ENCODE measurements at regions not wholly inside any gene's neighbourhood (a gene's known extent, or its start where the extent isn't known, plus 50 kb on each side); places are given as distances from the start of the nearest gene placed in this dataset.

DNA sequence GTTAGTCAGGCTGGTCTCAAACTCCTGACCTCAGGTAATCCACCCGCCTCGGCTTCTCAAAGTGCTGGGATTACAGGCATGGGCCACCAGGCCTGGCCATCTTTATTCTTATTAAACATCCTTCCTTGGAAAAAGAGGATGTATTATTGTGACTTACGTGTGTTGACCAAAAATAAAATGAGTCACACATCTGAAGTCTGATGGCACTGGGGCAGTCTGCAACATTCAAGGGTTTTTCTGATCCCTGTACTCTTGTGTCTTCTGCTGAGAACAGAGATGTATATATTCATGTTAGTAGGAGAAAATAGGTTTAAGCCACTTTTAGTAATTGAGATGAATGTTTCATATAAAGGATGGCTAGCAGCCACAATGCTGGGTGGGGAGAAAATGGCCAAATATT is 129.9 kb upstream of the RIPOR2 start:
- DNase-seq (ENCODE audit: low read depth in 3 of 3), result no peak

DNA sequence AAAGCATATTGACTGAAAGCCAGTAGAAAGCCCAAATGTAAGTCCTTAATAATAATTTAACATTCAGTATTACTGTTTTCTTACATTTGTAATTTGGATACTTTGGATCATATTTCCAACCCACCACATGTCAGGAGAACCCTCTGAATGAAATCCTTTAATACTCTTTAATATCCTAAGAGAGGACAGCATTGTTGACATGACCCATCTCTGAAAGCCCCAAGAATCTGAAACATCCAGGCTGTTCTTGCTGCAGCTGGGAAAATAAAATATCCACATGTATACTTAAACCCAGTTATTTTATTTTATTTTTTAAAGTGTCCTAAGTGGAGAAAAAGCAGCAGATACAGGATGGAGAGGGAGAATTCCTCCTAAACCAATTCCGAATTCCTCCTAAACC is 130.8 kb upstream of the RIPOR2 start:
- DNase-seq (ENCODE audit: low read depth in 3 of 3), result no peak

DNA sequence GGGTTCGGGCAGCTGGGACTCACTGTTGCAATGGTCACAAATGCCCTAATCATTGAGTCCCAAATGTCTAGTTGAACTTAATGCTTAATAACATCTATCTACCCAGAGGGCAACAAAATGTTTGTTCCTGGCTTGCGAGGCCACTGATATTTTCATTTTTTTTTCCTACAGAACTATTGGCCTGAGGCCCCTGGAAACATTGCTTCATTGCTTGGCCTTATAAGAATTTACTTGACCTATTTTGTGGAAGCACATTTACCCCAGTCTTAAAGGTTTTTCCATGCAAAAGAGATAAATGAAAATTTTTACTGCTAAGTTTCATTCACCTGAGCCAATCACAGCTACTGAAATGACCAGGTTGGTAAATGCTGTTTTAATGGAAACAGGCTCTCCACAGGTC is 133.1 kb upstream of the RIPOR2 start:
- DNase-seq (ENCODE audit: low read depth in 3 of 3), result no peak

DNA sequence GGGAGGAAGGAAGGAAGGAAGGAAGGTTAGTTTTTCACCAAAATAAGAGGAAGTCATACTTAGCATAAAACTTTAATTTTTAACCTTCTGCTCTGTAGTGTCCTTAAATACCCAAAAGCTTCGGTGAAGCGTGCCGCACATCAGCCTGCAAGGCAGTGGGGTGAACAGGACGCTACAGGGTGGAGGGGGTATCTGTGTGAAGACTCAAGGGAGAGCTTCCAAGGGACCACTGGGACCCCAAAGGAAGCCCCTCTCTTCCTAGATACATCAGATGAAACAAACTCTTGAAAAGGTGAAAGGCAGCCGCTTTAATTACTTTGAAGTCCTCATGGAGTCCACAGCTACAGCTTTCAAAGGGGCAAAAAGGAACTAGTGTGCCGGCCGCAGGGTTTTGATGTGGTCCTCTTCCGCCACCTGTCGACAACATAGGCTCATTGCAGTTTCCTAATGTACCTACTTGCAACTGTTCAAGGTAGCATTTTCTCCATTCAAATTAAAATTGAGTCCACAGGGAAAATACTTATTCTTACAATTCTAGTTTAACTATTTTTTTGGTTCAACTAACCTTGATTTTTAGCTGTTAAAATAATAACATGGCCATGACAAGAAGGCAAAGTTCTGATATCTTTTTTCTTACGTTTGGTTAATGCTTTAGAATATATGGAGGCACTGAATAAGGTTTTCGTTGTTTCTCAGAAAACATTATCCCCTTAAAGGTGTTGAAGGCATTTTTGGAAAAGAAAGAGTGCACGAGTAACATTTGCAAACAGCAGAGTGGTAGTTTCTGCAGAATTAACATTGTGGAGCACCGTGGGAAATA is 135.0 kb upstream of the RIPOR2 start:
- peak; percentile 58 to 65 (median 63) for DNase-seq (ENCODE audit: low read depth in 3 of 3)

DNA sequence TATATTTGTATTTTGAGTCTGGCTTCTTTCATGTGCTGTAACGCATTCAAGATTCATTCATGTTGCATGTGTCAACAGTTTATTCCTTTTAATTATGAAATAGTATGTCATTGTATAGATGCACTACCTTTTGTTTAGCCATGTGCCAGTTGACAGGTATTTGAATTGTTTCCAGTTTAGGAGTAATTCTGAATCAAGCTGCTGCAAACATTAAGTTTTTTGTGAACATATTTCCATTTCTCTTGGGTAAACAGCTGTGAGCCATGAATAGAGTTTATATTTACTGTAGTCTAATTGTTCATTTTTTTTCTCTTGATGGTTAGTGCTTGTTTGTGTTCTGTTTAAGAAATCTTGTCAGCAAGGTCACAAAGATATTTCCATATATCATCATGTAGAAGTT is 142.4 kb upstream of the RIPOR2 start:
- DNase-seq (ENCODE audit: low read depth in 3 of 3), result no peak

DNA sequence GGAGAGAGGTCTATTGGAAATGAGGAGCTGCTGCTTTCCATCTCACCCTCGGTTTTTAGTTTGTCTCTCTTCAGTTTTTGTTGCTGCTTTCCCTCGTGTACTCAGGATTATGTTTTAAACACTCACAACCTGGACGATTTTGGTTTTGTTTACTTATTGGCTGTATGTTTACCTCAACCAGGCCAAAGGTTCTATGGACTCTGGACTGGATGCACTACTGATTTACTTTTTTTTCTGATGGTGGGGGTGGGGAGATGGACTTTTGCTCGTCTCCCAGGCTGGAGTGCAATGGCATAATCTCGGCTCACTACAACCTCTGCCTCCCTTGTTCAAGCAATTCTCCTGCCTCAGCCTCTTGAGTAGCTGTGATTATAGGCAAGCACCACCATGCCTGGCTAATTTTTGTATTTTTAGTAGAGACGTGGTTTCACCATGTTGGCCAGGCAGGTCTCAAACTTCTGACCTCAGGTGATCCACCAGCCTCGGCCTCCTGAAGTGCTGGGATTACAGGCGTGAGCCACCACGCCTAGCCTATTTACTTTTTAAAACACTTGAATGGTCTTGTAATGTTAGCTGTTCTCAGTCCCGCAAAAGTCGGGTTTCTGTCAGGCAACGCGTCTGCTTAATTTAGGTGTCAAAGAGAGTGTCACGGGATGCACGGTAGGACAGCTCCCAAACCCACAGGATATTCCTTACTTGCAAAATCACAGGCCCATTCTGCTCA is 148.2 kb upstream of the RIPOR2 start:
- no peak for DNase-seq (ENCODE audit: low read depth in 3 of 3)

DNA sequence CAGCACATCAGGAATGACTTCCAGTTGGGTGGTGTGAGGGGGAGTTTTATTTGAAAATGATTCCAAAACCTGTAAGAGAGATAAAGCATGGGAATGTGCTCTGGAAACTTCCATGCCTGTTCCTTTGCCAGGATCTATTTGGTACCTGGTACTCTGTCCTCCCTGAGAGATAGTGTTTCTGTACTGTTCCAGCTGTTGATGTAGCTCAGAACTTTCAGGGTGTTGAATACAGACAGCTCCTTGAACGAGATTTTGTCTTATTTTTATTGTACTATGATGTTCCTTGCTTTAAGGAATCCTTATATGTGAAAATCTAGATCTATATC is 148.7 kb upstream of the RIPOR2 start:
- DNase-seq (ENCODE audit: low read depth in 3 of 3), result no peak

DNA sequence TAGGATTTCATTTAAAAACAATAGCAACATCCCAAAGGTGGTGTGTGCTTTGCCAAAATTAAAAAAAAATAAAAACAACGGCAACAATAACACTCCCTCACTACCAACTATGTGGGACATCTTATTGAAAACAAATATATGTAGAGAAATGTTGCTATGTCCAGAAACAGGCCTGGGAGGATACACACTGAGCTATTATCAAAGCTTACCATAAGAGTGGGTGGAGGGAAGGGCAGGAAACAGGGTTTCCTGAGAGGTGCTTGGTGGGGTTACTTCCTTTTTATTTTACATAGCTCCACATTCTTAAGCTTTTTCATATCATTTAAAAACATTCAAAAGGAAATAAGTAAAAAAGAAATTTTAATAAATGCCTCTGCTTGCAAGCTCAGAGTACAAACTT is 150.0 kb upstream of the RIPOR2 start:
- no peak for DNase-seq (ENCODE audit: low read depth in 3 of 3)

DNA sequence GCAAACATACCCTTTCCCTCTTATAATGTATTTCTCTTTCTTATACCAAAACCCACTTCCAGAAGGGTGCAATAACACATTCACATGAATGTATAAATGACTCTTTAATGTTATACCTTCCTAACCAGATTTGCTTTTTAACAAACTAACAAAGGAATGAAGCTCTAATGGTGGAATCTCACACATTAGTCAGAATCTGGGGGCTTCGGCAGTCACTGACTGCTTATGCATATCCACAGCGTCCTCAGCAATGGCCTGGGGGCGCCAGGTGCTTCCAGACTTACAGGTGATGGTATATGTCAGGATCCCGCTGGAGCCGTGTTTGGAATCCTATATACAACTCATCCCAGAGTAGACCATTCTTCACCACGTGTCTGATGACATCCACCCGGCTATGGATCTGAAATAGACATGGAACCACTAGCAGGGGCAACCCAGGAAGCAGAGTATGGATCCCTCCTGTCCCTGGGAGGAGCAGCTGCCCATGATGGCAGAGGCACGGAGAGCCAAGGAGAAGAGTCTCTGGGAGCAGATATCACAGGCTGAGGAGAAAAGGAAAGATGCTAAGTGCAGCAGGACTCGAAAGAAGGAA is 150.8 kb upstream of the RIPOR2 start:
- no peak for DNase-seq (ENCODE audit: low read depth in 3 of 3)

DNA sequence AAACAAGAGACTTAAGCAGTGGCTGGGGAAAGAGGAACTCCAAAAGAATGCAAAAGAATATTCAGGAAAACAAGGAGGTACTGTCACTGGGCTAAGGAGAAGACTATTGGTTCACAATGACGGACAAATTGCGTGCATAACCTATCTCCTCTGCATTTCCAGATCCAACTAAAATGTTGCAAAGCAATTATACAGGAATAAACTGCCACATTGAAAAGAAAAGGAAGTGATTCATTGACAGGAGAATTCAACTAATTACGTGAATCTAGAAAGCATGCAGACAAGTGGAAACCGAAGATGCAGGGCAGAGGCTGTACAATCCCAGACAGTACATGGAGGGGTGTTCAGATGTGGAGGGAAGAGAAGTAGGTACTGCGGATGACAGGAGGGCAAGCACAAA is 152.8 kb upstream of the RIPOR2 start:
- DNase-seq (ENCODE audit: low read depth in 3 of 3), result no peak

DNA sequence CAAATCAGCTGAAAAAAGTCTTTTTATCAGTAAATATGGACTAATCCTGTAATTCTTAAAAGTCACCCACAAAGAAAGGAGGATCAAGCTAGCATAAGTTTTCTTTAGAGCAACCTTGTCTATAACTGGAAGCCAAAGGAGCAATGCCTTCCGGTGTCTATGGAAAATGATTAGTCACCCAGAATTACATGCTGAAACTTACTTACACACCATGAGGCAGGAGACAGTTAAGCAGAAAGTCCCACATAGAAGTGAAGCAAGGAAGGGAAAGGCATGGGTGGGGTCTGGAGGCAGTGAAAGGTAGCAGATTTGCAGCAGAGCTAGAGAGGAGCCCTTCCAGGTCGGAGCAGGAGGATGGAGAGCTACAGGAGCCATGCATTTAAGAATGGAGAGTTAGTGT is 153.7 kb upstream of the RIPOR2 start:
- DNase-seq (ENCODE audit: low read depth in 3 of 3), result no peak

DNA sequence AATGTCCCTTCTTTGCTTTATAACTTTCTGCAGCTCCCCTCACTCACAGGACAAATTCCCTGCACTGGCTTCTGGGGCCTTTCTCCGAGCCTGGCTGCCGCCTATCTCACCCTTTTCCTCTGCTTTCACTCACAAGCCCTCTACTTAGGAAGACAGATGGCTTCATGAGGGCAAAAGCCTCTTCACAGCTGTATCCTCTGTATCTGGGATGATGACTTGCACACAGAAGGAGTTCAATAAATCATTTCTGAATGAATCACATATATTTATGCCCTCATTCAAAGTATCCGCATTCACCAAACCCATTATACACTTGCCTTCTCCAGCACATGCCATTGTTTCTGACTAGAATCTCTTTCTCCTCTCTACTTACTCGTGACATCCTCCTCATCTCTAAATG is 159.0 kb upstream of the RIPOR2 start:
- DNase-seq (ENCODE audit: low read depth in 3 of 3), result no peak

DNA sequence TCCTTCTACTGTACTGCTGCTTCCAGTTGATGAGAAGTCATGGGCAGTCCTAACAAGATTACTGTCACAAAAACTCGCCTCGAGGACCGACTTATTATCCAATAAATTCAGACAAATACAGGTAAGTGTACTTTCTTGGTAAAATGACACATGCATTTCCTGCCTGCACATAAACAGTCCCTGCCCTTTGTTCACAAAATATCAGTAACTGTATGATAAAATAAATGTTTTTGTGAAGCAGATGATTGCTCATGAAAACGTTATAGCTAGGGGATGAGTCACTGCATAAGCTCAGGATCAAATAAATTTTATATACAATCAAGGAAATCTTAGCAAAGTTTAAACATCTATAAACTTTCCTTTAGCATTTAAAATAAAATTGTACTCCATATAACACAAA is 164.5 kb upstream of the RIPOR2 start:
- DNase-seq (ENCODE audit: low read depth in 3 of 3), result no peak

DNA sequence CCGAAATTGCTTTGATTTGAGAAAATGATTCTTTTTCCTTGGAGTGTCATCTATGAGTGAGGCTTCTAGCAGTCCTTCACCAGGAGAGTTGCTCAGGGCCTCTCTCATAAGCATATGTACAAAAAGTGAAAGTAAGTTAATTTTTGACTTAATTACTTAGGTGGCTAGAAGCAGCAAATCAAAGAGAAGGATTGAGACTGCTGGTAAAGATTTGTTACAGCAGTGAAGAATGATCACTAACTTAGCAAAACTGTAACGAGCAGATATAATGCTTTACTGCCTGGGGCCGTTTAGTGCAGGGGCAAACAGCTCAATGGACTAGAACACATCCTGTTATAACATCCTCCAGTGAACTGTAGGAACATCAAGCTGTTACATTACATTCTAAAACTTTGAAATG is 167.8 kb upstream of the RIPOR2 start:
- no peak for DNase-seq (ENCODE audit: low read depth in 3 of 3)

DNA sequence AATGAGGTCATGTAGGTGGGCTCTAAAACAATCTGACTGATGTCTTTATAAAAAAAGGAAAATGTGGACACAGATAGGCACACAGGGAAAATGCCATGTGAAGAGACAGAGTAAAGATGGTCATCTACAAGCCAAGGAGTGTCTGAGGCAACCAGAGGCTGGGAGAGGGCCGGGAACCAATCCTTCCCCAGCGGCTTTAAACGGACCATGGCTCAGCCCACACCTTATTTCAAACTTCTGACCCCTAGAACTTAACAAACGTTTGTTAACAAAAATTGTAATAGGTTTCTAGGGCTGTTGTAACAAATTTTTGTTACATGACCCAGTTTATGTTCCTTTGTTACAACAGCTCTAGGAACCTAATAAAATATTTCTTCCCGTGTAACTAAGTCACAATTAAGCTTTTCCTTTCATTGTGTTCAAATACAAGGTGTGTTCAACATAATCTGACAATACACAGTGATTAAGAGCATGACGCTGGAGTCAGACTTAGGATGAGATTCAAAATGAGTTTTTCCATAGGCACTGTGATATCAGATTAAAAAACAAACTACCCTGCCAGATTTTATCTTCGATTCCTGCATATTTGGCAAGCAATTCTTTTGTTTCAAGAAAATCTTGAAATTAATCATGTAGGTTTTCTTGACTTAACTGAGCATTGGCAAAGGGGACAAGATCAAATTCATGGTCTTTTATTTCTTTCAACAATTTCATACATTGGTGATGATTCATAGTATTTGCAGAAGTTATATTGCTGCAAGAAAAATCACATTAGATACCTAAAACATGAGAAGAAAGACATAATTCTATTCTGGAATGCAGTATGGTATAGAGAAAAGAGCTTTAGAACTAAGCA is 169.5 kb upstream of the RIPOR2 start:
- no peak for DNase-seq (ENCODE audit: low read depth in 3 of 3)

DNA sequence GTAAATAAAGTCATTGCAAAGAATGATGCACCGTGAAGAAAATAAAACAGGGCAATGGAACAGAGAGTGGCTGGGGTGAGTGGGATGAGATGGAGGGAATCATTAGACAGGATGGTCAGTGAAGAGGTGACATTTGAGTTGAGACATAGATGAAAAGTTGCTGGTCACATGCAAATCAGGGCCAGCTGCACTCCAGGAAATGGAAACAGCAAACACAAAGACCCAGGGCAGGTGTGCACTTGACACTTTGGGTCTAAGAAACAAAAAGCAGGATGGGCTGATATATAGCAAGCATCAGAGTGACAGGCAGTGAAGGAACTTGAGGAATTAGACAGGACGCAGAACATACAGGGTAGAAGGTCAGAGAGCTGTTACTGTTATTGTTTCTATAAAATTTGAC is 171.5 kb upstream of the RIPOR2 start:
- DNase-seq (ENCODE audit: low read depth in 3 of 3), result no peak

DNA sequence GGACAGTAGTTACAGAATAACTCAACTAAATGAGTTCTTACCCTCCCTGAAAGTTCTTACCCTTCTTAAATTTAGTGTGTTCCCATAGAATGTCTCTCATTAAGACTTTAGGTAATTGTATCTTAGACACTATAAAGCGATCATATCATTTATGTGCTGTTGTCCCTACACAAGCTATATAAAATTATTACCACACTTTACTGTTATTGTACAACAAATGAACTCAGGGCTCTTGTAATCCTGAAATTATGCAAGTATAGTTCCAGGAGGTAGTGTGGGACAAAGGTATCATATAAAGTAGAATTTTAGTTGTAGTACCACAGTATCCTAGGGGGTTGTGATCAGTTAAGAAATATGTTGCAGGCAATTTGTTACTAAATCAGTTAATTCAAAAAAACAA is 167.4 kb upstream of the CARMIL1 start:
- no peak for DNase-seq (ENCODE audit: low read depth in 3 of 3)

DNA sequence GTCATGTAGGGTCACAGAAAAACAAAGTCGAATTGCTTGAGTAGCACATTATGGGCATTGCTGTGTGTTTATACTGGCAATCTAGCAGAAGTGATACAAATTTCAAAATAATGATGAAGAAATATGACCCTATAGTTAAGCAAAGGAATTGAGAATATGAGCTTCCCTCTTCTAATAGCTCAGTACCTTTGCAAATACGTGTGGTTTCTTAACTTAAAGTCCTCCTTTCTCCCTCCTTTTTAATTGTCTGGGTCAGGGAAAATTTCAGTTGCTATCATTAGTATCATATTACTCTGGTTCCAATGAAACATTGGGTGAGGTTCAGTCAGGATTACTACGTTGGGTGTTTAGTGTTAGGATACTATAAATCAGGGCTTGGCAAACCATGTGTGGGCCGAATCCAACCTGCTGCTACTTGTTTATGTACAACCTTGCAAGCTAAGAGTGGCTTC is 166.8 kb upstream of the CARMIL1 start:
- DNase-seq (ENCODE audit: low read depth in 3 of 3), result no peak

DNA sequence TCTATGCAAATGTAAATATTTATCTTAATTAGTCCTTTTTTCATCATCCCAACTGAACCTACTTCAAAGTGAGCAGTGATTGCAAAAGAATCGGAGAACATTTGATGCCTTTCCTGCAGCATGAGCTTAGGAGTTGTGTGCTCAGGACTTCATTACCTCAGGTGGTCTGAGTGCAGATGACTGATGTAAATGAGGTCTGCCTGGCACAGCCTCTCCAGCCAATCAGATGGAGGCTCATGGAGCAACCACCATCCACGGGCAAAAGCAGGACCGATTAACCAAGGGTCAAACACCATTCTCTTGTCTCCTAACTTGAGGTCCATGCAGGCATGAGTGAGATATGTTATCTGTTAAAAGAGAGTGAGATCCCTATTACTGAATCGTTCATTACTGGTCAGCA is 165.7 kb upstream of the CARMIL1 start:
- DNase-seq (ENCODE audit: low read depth in 3 of 3), result no peak

DNA sequence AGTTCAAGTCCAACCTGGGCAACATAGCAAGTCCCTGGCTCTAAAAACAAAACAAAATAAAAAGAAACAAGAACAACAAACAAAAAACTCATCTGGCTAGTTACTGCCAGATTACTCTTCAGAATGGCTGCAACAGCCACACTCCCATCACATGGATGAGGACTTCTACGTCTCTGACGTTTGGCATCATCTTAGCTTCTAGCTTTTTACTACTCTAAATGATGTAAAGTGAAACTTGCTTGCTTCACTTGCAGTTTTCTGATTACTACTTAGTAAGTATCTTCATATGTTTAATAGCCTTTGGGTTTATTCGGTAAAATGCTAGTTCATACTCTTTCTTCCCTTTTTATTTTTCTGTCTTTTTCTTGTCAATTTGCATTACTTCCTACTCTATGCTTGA is 161.1 kb upstream of the CARMIL1 start:
- no peak for DNase-seq (ENCODE audit: low read depth in 3 of 3)

DNA sequence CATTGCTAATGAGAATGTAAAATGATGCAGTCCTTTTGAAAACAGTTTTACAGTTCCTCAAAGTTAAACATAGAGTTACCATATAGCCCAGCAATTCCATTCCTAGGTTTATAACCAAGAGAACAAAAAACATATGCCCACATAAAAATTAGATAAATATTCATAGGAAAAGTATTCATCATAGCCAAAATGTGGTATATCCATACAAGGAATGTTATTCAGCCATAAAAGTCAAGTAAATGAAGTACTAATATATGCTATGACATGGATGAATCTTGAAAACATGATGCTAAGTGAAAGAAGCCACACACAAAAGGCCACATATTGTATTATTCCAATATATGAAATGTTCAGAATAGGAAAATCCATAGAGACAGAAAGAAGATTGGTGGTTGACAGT is 158.0 kb upstream of the CARMIL1 start:
- no peak for DNase-seq (ENCODE audit: low read depth in 3 of 3)

DNA sequence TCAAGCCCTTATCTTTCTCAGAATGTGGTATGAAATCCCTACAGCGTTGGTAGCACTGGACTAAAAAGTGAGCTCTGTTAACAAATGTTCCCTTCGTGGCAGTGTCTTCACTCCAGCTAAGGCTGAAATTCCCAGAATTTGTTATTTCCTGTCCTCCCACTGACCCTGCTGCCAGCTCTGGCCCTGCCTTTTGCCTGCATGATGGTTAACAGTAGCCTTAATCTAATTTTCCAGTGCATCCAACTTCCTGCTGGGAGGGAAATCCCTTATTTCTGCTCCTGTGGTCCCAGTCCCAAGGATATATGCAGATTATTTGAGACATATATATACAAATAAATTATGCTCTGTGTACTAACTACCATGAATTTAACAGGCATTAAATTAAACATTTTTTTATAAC is 157.2 kb upstream of the CARMIL1 start:
- DNase-seq (ENCODE audit: low read depth in 3 of 3), result no peak

Data from stimulated activated CD4-positive, alpha-beta T cell treated with anti-CD3 and anti-CD28 coated beads, TNF-alpha, amount 100 ng/mL, for 48 hours (primary cell).